GM19043 (cell line): ENCODE measurements at regions not wholly inside any gene's neighbourhood (a gene's known extent, or its start where the extent isn't known, plus 50 kb on each side); places are given as distances from the start of the nearest gene placed in this dataset.

Experiments used
- ATAC-seq: cut with Tn5 transposase; IDR thresholded peaks from one replicate; pipeline ENCODE4 v1.9.1; 2021; ENCODE audit warnings: low read depth; ENCODE audit not compliant: unreplicated experiment

DNA sequence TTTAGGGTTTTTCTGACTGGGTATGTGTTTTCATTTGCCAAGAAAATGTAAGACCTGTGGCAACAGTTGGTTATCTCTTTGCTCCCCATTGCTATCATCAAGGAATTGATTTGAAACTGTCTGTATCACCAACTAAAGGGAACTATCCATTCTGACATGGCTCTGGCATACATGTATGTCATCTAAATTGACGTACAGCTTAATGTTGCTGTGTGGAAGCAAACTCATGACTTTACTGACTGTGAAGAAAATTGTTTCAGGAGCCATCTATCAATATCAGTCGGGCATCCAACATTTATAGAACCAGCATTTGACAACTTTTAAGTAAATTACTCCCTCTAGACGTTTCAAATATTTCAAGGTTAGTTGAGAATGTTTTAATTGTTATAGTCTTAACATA is 555.8 kb upstream of the EPHA7 start:
- no peak for ATAC-seq

DNA sequence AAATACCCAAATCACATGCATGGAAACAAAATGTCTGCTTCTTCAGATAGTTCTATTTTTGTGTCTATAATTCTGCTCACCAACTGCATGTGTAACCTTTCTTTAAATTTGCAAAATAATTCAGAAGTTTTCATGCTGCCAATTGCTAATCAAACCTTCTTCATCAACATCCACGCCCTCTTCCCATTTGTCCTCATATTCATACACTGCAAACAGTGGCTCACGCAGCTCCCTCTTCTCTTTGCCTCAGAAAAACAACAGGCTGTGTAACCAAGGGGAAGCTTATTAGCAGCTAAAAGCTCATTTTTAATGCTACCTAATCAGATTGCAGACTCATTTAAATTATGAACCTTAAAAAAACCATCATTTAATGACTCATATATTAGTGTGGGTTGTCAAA is 555.0 kb upstream of the EPHA7 start:
- ATAC-seq: no peak

DNA sequence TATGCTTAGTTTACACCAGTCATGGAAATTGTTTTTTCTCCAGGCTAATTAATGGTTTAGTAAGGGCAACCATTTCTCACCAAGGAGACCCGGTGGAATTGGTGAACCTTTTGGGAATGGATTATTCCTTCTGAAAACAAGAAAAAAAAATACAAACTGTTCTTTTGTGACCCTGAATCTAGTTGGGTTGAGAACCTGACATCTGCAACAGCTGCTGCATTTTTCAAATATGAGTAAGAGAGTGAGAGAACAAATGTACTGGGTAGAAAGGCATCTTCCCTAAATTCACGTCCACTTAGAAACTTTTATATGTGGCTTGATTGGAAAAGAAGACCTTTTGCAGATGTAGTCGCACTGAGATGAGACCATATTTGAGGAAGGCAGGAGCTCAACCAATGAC is 553.4 kb upstream of the EPHA7 start:
- ATAC-seq: no peak

DNA sequence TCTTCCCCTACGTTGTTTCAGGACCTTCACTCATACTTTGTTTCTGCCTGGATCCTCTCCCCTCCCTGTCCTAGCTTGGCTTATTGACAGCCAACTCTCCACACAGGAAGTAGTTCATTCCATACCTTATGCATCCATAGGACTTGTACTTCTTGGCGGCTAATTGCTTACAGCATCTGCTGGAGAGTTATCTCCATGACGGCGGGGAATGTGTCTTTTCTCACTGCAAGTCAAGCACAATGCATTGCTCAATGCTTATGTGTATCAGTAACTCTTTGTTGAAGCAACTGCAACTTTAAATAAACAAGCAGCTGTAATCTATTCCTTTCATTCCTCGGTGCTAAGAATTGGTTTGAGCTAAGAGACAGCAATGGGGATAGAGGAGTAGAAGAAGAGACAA is 551.3 kb upstream of the EPHA7 start:
- no peak for ATAC-seq

DNA sequence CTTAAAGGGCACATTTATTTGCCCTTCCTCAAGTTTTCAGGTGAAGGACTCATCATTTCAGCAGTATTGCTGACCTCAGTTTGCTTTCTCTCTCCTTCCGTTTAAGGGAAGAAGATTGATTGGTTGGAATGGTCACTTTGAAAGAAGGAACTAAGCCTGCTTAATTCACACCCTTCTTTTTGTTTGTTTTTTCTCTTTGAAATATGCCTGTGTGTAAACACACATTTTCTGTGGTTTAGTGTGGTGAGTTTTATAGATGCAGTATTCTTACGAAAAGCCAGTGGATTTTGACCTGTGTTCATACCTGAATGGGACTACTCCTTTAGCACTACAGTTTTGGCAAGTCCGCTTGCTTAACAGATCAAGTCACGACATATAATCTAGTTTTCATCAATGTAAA is 548.8 kb upstream of the EPHA7 start:
- no peak for ATAC-seq

DNA sequence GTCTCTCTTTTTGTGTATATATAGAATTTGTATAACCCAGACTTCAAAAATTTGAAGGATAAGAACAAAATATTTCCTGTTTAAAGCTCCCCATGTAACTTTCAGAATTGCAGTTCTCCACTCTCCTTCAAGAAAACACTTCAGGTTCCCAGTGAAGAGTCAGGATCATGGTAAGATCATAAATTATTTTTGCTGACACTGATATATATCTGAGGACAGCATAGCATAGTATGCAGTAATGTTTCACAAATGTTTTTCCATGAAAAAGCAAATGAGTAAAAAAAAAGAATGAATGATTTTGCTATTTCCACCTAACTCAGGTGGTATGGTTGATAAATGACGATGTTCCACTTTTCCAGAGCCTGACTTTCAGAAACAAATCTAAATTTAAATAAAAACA is 545.6 kb upstream of the EPHA7 start:
- ATAC-seq: no peak

DNA sequence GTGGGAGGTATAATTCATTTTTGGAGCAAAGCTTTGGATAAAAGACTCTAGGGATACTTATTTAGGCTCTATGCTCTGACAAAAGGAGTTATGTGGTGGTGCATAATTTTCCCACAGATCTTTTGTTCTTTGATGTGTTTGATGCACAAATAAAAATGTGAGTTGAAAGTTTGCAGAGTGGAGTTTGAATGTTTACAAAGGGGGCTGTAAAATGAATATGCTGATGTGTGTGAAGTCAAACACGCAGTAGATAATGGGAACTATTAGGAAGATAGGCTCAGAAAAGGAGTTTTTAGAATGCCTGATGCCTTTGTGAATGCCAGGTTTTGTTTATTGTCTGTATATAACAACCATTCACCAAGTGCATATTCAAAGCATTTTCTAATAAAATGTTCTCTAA is 545.0 kb upstream of the EPHA7 start:
- no peak for ATAC-seq

DNA sequence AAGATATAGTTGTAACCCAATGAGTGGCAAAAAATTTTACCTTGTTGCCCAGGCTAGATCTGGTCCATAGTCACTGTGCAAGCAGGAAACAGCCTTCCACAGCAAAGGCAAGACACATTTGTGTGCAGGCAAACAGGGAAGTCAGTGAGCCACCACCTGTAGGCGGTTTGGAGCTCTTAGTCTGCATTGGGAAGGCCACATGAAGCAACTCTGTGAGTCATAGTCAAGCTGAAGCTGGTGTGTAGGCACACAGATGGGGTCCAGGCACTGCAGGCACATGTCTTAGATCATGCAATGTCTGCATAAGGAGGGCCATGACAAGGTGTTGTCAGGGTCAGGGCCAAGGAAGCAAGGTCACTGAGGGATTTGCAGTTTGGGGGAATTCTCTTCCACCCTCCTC is 543.2 kb upstream of the EPHA7 start:
- no peak for ATAC-seq

DNA sequence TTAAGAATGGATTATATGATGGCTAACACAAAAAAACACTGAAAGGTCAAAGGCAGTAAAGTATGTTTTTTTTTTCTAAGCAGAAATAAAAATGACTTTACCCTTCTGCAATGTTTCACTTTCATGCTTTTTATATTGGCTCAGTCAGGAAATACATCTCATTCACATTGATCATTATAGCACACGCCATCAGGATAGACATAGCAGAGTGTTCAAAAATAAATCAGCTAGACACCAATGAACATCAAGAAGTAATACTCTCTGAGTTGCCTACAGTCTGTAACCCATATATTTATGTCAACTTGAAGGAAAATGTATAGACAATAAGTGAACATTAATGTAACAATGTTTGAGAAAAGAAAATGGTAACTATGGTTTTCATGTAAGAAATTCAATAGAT is 535.2 kb upstream of the EPHA7 start:
- ATAC-seq: no peak

DNA sequence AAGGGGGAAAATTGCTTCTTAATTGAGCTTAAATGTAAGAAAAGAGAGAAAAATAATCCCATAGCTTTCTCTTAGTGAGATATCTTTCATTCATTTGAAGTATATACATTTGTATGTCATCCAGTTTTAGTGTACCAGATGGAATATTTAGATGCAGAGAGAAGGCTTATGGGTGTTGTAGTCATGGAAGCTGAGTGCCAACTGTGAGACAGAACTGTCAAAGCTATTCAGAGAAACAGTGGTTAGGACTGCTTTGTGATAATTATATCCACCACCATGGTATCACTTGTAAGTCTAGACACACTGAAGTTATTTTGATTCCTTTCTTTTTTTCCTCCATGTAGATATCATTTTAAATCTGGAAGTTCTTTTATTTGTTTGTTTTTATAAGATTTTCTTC is 524.3 kb upstream of the EPHA7 start:
- no peak for ATAC-seq

DNA sequence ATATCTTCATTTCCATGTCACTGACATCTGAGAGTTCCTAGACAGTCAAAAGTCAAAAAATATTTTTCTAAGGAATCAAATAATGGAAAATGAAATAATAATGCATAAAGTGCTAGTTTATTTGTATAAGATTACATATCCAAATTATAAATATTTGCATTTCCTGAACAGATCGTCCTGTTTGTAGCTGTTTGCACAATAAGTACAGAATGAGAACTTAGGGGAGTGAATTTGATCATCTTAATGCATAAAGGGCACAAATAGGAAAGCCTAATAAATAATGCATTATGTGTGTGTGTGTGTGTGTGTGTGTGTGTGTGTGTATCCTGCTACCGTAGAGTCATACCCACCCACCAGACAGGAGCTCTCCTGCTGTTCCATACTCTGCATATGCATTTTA is 521.0 kb upstream of the EPHA7 start:
- no peak for ATAC-seq

DNA sequence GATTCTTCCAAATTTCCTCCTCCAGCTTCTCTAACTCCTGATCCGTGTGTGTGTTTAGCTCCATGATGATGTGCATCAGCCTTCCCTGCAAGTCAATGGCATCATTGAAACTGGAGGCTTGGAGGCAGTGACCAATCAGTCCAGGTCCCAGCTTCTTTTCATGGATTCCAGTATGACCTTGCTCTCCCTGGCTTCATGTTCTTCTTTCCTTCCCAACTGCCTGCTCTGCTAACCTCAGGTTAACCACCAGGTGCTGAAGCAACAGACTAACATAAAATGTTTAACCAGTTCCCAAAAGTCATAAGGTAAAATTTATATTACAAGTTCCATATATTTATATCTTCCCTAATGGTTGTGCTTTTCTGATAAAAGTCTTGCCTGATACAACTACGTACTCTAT is 512.8 kb upstream of the EPHA7 start:
- ATAC-seq: no peak

DNA sequence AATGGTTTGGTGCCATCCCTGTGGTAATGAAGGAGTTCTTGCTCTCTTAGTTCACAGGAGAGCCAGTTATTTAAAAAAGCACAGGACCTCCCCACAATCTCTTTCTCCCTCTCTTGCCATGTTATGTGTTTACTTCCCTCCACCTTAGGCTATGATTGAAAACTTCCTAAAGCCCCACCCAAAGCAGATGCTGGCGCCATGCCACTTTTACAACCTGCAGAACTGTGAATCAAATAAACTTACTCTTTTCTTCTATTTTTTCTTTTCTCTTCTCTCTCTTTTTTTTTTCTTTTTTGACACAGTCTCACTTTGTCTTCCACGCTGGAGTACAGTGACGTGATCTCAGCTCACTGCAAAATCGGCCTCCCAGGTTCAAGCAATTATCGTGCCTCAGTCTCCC is 508.4 kb upstream of the EPHA7 start:
- no peak for ATAC-seq

DNA sequence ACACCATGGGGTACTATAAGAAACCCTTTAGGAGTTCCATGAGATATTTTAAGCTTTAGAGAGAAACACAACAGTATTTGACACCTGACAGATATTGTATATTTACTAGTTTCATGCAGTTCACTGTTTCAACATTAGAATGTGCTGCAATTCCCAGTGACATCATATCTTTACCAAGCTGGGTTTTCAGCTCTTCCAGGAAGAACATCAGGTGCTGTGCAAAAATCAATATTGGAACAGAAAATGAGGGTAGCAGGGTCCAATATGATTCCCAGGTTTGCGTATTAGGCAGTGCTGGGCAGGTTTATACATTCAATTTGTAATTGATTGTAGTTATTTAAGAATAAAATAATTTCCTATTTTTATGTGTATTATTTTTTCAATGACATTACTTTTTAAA is 500.0 kb upstream of the EPHA7 start:
- no peak for ATAC-seq

DNA sequence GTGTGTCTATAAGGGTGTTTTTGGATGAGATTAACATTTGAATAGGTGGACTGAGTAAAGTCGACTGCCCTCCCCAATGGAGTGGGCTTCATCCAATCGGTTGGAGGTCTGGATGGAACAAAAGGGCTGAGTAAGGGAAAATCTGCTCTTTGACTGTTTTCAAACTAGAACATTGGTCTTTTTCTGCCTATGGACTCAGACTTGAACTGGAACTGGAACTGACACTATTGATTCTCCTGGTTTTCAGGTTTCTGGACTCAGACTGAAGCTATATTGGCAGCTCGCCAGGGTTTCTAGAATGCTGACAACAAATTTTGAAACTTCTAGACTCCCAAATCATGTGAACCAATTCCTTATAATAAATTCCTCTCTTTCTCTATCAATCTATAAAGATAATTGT is 498.9 kb upstream of the EPHA7 start:
- no peak for ATAC-seq

DNA sequence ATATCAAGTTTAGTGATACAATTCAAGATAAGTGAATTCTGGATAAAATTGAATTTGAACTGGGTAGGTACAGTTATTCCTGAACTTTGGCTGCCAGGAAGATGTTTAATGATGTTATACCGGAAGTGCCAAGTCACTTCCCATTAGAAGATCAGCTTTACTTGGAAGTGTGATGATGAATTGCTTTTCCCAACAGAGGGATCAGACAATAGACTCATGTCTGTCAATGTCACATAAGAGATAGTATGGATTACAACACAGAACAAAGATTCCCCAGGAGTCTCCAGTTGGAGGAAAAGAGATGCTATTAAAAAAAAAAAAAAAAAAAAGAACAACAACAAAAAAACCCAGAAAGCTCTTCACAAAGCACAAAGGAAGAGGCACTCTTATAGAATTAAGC is 497.9 kb upstream of the EPHA7 start:
- no peak for ATAC-seq

DNA sequence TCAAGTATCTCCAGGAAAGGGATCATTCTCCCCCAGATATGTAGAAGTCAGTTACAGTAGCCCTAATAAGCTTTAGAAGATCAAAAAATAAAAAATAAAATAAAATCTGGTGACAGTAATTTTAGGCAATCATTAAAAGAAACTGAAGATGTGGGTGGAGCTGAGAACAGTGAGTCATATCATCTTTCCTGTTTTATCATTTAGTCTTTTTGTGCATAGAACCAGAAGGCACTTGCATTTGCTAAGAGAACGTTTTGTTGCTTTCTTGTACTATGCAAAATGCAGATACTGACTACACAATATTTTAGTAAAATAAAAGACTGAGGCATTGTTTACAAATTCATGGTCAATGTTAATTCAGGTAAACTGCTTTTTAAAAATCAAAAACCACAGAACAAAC is 497.4 kb upstream of the EPHA7 start:
- no peak for ATAC-seq

DNA sequence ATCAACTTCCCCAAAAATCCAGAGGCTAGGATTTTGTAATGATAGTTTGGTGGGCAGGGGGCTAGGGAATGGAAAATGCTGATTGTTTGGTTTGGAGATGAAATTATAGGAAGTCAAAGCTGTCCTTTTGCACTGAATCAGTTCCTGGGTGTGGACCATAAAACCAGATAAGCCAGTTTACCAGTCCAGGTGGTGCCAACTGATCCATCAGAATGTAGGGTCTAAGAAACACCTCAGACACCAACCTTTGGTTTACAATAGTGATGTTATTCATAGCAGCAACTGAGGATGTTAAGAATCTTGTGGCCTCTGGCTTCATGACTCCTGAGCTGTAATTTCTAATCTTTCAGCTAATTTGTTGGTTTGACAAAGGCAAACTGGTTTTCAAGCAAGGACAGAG is 496.6 kb upstream of the EPHA7 start:
- no peak for ATAC-seq

DNA sequence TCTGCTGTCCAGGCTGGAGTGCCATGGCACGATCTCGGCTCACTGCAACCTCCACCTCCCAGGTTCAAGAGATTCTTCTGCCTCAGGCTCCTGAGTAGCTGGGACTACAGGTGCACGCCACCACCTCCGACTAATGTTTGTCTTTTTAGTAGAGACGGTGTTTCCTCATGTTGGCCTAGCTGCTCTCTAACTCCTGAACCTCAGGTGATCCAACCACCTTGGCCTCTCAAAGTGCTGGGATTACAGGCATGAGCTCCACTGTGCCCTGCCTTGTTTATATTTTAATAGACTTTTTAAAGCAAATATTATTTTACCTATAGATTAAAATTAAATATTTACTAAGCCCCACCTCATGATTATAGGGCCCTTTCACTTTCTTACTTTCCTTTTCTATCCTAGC is 483.2 kb upstream of the EPHA7 start:
- no peak for ATAC-seq

DNA sequence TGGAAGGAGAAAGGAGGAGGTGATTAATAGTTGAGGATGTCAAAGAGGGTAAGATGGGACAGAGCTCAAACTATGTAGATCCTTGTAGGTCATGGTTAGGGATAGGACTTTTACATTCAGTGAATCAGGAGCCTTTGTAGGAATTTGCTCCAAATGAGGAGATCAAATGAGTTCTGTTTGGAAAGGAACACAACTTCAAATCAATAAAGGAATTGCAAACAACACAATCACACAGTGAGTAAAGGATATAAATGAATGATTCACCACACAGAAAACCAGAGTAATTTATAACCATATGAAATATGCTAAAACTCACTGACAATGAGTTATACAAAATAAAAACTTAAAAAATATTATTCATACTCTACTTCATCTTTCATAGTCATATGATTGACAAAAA is 480.8 kb upstream of the EPHA7 start:
- no peak for ATAC-seq

DNA sequence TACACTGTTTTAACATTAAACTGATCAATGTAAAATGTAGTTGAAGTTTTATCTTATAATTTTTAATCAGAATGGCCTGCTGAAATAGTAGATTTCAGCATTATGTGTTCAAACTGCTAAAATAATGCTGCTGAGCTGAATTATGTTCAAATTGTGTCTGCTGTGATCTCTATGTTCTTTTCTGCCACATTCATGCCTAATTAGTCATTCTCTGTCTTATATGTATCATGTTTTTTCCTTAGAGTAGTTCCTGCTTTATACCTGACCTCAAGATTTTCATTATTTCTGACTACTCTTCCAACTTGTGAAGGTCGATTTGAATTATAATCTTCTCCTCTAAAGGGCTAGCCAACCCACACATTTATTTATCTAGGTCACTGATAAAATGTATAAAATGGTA is 476.7 kb upstream of the EPHA7 start:
- ATAC-seq: no peak

DNA sequence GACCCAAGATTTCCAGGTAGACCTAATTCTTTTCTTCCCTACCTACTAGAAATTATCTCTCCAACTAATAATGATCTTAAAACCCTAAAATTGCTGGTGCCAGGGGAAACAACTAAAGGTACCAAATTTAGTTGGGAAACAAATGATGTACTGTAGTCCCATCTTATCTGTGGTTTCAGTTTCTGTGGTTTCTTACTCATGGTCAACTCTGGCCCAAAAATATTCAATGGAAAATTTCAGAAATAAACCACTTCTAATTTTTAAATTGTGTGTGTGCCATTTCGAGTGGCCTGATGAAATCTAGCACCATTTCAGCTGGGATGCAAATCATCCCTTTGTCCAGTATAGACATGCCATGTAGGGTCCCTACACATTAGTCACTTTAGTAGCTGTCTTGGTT is 475.2 kb upstream of the EPHA7 start:
- ATAC-seq: no peak

DNA sequence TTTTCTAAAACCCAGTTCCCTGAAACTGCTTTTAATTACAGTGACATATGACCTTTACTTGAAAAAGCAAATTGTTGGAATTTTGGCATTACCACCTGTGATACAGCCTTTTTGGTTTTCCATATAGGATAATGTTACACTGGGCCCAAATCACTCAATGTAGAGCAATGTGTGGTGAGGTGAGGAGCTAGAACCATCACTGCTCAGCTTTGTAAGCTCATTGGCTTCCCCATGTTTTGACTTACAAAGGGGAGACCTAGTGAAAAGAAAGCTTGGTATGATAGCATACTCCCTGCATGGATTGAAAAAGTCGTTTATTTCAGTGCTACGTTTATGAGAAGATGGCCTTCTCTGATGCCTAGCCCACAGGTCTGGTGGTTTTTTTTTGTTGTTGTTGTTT is 470.4 kb upstream of the EPHA7 start:
- ATAC-seq: no peak

DNA sequence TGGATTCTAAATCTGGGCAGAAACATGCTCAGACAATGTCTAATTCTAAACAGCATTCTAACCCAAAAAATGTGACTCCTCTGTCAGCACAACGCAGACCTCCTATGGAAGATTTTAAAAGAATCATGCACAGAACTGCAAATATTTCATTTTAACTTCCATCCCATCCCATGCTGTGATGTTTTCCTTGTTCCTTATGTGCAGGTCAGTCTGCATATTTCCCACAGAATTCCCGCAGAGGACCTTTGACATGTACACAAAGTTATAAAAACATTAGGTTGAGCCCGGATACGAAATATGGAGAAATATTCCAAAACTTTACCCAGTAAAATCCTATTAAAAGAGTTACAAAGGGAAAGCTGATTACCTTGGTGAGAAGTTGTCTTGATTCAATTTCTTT is 467.1 kb upstream of the EPHA7 start:
- ATAC-seq: no peak
